HG02588 (cell line): ENCODE measurements at regions not wholly inside any gene's neighbourhood (a gene's known extent, or its start where the extent isn't known, plus 50 kb on each side); places are given as distances from the start of the nearest gene placed in this dataset.

ENCODE experiments used
- ATAC-seq: cut with Tn5 transposase; IDR thresholded peaks from one replicate; pipeline ENCODE4 v1.9.1; 2021; ENCODE audit warnings: mild to moderate bottlenecking, moderate library complexity; ENCODE audit not compliant: unreplicated experiment

- ATAC-seq, result no peak
These were observed 436.6 kb downstream of the C4orf33 start for GRCh38 chr4:129532573-129532972.

GRCh38 chr4:129543299-129543698, 447.3 kb downstream of the C4orf33 start:
- no peak for ATAC-seq

GRCh38 chr4:129545599-129546278, 449.8 kb downstream of the C4orf33 start:
- no peak for ATAC-seq

- no peak for ATAC-seq
These were observed 450.6 kb downstream of the C4orf33 start for GRCh38 chr4:129546531-129546930.

GRCh38 chr4:129550281-129550785, 454.4 kb downstream of the C4orf33 start:
- no peak for ATAC-seq

- ATAC-seq, result no peak
These were observed 465.3 kb downstream of the C4orf33 start for GRCh38 chr4:129561280-129561679.

- ATAC-seq, result no peak
These were observed 466.1 kb downstream of the C4orf33 start for GRCh38 chr4:129561886-129562671.

GRCh38 chr4:129565214-129565613, 469.3 kb downstream of the C4orf33 start:
- ATAC-seq, result no peak

GRCh38 chr4:129570326-129570725, 474.4 kb downstream of the C4orf33 start:
- no peak for ATAC-seq

GRCh38 chr4:129578336-129578735, 482.4 kb downstream of the C4orf33 start:
- no peak for ATAC-seq

- ATAC-seq, result no peak
These were observed 485.4 kb downstream of the C4orf33 start for GRCh38 chr4:129581305-129581704.

GRCh38 chr4:129583868-129584267, 487.9 kb downstream of the C4orf33 start:
- ATAC-seq, result no peak

- ATAC-seq, result no peak
These were observed 502.6 kb downstream of the C4orf33 start for GRCh38 chr4:129598582-129598981.

- ATAC-seq, result no peak
These were observed 504.9 kb downstream of the C4orf33 start for GRCh38 chr4:129600898-129601297.

GRCh38 chr4:129602447-129602846, 506.5 kb downstream of the C4orf33 start:
- ATAC-seq, result no peak

GRCh38 chr4:129603241-129603931, 507.4 kb downstream of the C4orf33 start:
- no peak for ATAC-seq

GRCh38 chr4:129604632-129605255, 508.8 kb downstream of the C4orf33 start:
- ATAC-seq, result no peak

- no peak for ATAC-seq
These were observed 518.7 kb downstream of the C4orf33 start for GRCh38 chr4:129614611-129615010.

- ATAC-seq, result no peak
These were observed 526.6 kb downstream of the C4orf33 start for GRCh38 chr4:129622566-129622965.

- ATAC-seq, result no peak
These were observed 527.4 kb downstream of the C4orf33 start for GRCh38 chr4:129623233-129623875.

GRCh38 chr4:129641179-129641578, 545.2 kb downstream of the C4orf33 start:
- no peak for ATAC-seq
